OCI-LY7 (cell line): ENCODE measurements at regions not wholly inside any gene's neighbourhood (a gene's known extent, or its start where the extent isn't known, plus 50 kb on each side); places are given as distances from the start of the nearest gene placed in this dataset.

Experiments used
- BruUV-seq: library from RNA; stranded (reverse); fragments of 400-500 nt; replicated peaks from 2 replicates; lab custom pipeline; 2021; lab: Mats Ljungman, UMichigan
- CTCF ChIA-PET: fragments of 300-600 bp; sonication (Branson Sonifier 250); formaldehyde crosslinking; loops from one replicate; lab custom pipeline; 2022; ENCODE audit warnings: antibody characterized with exemption; ENCODE audit not compliant: unreplicated experiment; lab: Charles Lee
- POLR2A ChIA-PET: fragments of 300-600 bp; sonication (Branson Sonifier 250); formaldehyde crosslinking; loops from one replicate; lab custom pipeline; 2022; ENCODE audit warnings: antibody characterized with exemption; lab: Charles Lee
- DNase-seq: peaks from one replicate; pipeline ENCODE4 v3.0.0-alpha.2; 2015; ENCODE audit warnings: low spot score
- H2AFZ ChIP-seq: fragments of 200-600 bp; sonication (generic), shearing (Covaris generic); 2 replicates; pipeline ENCODE4 v1.6.1; 2014; ENCODE audit warnings: mild to moderate bottlenecking, antibody characterized with exemption, low read length, moderate library complexity
- H3K27ac ChIP-seq: fragments of 200-600 bp; sonication (generic); 2 replicates; pipeline ENCODE4 v1.5.1; 2014; ENCODE audit warnings: mixed run types, low read depth, mild to moderate bottlenecking, moderate library complexity, low read length, inconsistent platforms; ENCODE audit not compliant: poor library complexity, severe bottlenecking
- H3K36me3 ChIP-seq: fragments of 200-600 bp; sonication (generic); 2 replicates; pipeline ENCODE4 v1.6.1; 2014; ENCODE audit warnings: mild to moderate bottlenecking, antibody characterized with exemption, low read length, moderate library complexity, mixed read lengths; ENCODE audit not compliant: insufficient read depth
- H3K4me1 ChIP-seq: fragments of 200-600 bp; sonication (generic); 2 replicates; pipeline ENCODE4 v1.5.1; 2014; ENCODE audit warnings: mild to moderate bottlenecking, low read length; ENCODE audit not compliant: insufficient read depth, poor library complexity, severe bottlenecking
- H3K4me2 ChIP-seq: fragments of 200-600 bp; sonication (generic); 2 replicates; pipeline ENCODE4 v1.6.1; 2014; ENCODE audit warnings: mild to moderate bottlenecking, low read length
- H3K4me3 ChIP-seq: fragments of 200-600 bp; sonication (generic); 2 replicates; pipeline ENCODE4 v1.5.1; 2014; ENCODE audit warnings: mild to moderate bottlenecking, low read depth, low read length; ENCODE audit not compliant: poor library complexity, severe bottlenecking
- H3K79me2 ChIP-seq: fragments of 200-600 bp; sonication (generic); 2 replicates; pipeline ENCODE4 v1.6.1; 2016; ENCODE audit warnings: low read depth, mild to moderate bottlenecking, low read length, moderate library complexity, mixed read lengths; ENCODE audit not compliant: insufficient read depth
- H3K9me2 ChIP-seq: fragments of 200-600 bp; sonication (generic); 2 replicates; pipeline ENCODE4 v1.6.1; 2016; ENCODE audit warnings: mild to moderate bottlenecking, low read length, mixed read lengths; ENCODE audit not compliant: insufficient read depth
- H3K9me3 ChIP-seq: fragments of 200-600 bp; sonication (generic); 2 replicates; pipeline ENCODE4 v1.6.1; 2014; ENCODE audit warnings: mild to moderate bottlenecking, mixed run types, low read length, mixed read lengths
- H4K20me1 ChIP-seq: fragments of 200-600 bp; sonication (generic); 2 replicates; pipeline ENCODE4 v1.6.1; 2014; ENCODE audit warnings: mild to moderate bottlenecking, antibody characterized with exemption, low read length, moderate library complexity, mixed read lengths; ENCODE audit not compliant: insufficient read depth
- CTCF ChIP-seq: fragments of 200-600 bp; sonication (generic); conservative IDR thresholded peaks from 2 replicates; pipeline ENCODE4 v1.5.1; 2014; ENCODE audit warnings: mild to moderate bottlenecking, antibody characterized with exemption, low read length, moderate library complexity, mixed read lengths
- EZH2phosphoT487 ChIP-seq: fragments of 200-600 bp; sonication (generic); IDR thresholded peaks from 2 replicates; pipeline ENCODE4 v1.6.1; 2018; ENCODE audit warnings: low read depth, borderline replicate concordance, mild to moderate bottlenecking, mixed run types, antibody characterized with exemption, low read length, moderate library complexity, mixed read lengths
- intact Hi-C: fragments of 100-400 bp; cut with micrococcal nuclease; formaldehyde crosslinking; loops from one replicate; pipeline ENCODE4 v1.10.0; 2022; ENCODE audit not compliant: unreplicated experiment

- no TSS peak for BruUV-seq
- intact Hi-C loops: no loop called here
- TF ChIP-seq CTCF (no peak), EZH2phosphoT487 (no peak)
Observed at GRCh38 chr14:48925184-48925583, 661.0 kb downstream of the RPS29 start.

GRCh38 chr14:48914921-48915320, 671.3 kb downstream of the RPS29 start:
- no peaks in the 10 kb centered on the region for H3K9me3 ChIP-seq
- ChIA-PET CTCF (no interaction called here), POLR2A (no interaction called here)
- no peaks in the 10 kb centered on the region for H3K4me1 ChIP-seq
- no peak overlapping the region for H2AFZ ChIP-seq
- H3K36me3 ChIP-seq: no peaks in the 10 kb centered on the region
- no peaks in the 10 kb centered on the region for H4K20me1 ChIP-seq
- H3K4me3 ChIP-seq: no peak overlapping the region
- H3K9me2 ChIP-seq: no peaks in the 10 kb centered on the region
- intact Hi-C loops: no loop called here
- no peak for TF ChIP-seq EZH2phosphoT487
- TF ChIP-seq CTCF: no peak
- H3K79me2 ChIP-seq: no peaks in the 10 kb centered on the region
- DNase-seq: no peak
- H3K27ac ChIP-seq: no peak overlapping the region
- BruUV-seq: no TSS peak
- no peak overlapping the region for H3K4me2 ChIP-seq

More at GRCh38 chr14:48925184-48925583, 661.0 kb downstream of the RPS29 start:
- Histone ChIP-seq H3K36me3 (no peaks in the 10 kb centered on the region), H3K9me3 (no peaks in the 10 kb centered on the region), H3K9me2 (no peaks in the 10 kb centered on the region), H3K79me2 (no peaks in the 10 kb centered on the region), H2AFZ (no peak overlapping the region), H4K20me1 (no peaks in the 10 kb centered on the region), H3K27ac (no peak overlapping the region), H3K4me3 (no peak overlapping the region), H3K4me2 (no peak overlapping the region), H3K4me1 (no peaks in the 10 kb centered on the region)
- DNase-seq: no peak
- ChIA-PET CTCF (no interaction called here), POLR2A (no interaction called here)

GRCh38 chr14:48914382-48914781, 671.8 kb downstream of the RPS29 start:
- ChIA-PET CTCF (no interaction called here), POLR2A (interaction anchor here (1.0 kb wide), 1 partner anchor 30 kb away, joined by 3 read pairs; no protein-coding TSS in a partner anchor)
- Histone ChIP-seq H3K36me3 (no peaks in the 10 kb centered on the region), H3K4me2 (no peak overlapping the region), H3K79me2 (no peaks in the 10 kb centered on the region), H3K9me3 (no peaks in the 10 kb centered on the region), H3K9me2 (no peaks in the 10 kb centered on the region), H3K4me3 (no peak overlapping the region), H3K27ac (no peak overlapping the region), H2AFZ (no peak overlapping the region), H3K4me1 (no peaks in the 10 kb centered on the region), H4K20me1 (no peaks in the 10 kb centered on the region)
- DNase-seq: no peak
- TF ChIP-seq CTCF: no peak
- no peak for TF ChIP-seq EZH2phosphoT487
- BruUV-seq: no TSS peak
- intact Hi-C loops: no loop called here
